H9 (cell line): ENCODE measurements at regions not wholly inside any gene's neighbourhood (a gene's known extent, or its start where the extent isn't known, plus 50 kb on each side); places are given as distances from the start of the nearest gene placed in this dataset.

Experiments used
- DNase-seq: peaks from one replicate; pipeline ENCODE4 v3.0.0-alpha.2; 2017
- H2AFZ ChIP-seq: one replicate; pipeline ENCODE4 v1.6.1; 2013; ENCODE audit warnings: mild to moderate bottlenecking, low read length, control low read depth, moderate library complexity
- H2AK5ac ChIP-seq: 2 replicates; pipeline ENCODE4 v1.6.1; 2013; ENCODE audit warnings: low read length, control low read depth, mixed read lengths; ENCODE audit not compliant: insufficient read length
- H2BK120ac ChIP-seq: one replicate; pipeline ENCODE4 v1.6.1; 2013; ENCODE audit warnings: low read depth, mild to moderate bottlenecking, low read length, control low read depth, inconsistent platforms; ENCODE audit not compliant: poor library complexity, severe bottlenecking
- H2BK12ac ChIP-seq: 2 replicates; pipeline ENCODE4 v1.6.1; 2013; ENCODE audit warnings: low read length, control low read depth, mixed read lengths, low read depth; ENCODE audit not compliant: insufficient read length
- H2BK15ac ChIP-seq: 2 replicates; pipeline ENCODE4 v1.6.1; 2013; ENCODE audit warnings: low read depth, low read length, control low read depth
- H2BK20ac ChIP-seq: one replicate; pipeline ENCODE4 v1.6.1; 2013; ENCODE audit warnings: low read depth, mild to moderate bottlenecking, low read length, control low read depth, inconsistent platforms; ENCODE audit not compliant: poor library complexity, severe bottlenecking
- H2BK5ac ChIP-seq: 2 replicates; pipeline ENCODE4 v1.6.1; 2013; ENCODE audit warnings: low read length, control low read depth, mixed read lengths; ENCODE audit not compliant: insufficient read length
- H3K14ac ChIP-seq: 2 replicates; pipeline ENCODE4 v1.6.1; 2013; ENCODE audit warnings: low read length, control low read depth; ENCODE audit not compliant: insufficient read depth
- H3K18ac ChIP-seq: 2 replicates; pipeline ENCODE4 v1.6.1; 2013; ENCODE audit warnings: low read depth, mild to moderate bottlenecking, mixed read lengths, low read length, control low read depth; ENCODE audit not compliant: insufficient read length
- H3K23ac ChIP-seq: 2 replicates; pipeline ENCODE4 v1.6.1; 2013; ENCODE audit warnings: low read length, control low read depth, mixed read lengths, low read depth; ENCODE audit not compliant: insufficient read length
- H3K23me2 ChIP-seq: 2 replicates; pipeline ENCODE4 v1.6.1; 2013; ENCODE audit warnings: low read depth, mild to moderate bottlenecking, mixed read lengths, low read length, control low read depth; ENCODE audit not compliant: insufficient read length, poor library complexity, severe bottlenecking
- H3K27ac ChIP-seq: 2 replicates; pipeline ENCODE4 v1.5.1; 2013; ENCODE audit warnings: low read length, control low read depth, mixed read lengths, low read depth; ENCODE audit not compliant: insufficient read length
- H3K27me3 ChIP-seq: 2 replicates; pipeline ENCODE4 v1.6.1; 2013; ENCODE audit warnings: low read length, control low read depth, inconsistent platforms; ENCODE audit not compliant: insufficient read depth
- H3K4ac ChIP-seq: 2 replicates; pipeline ENCODE4 v1.6.1; 2013; ENCODE audit warnings: low read depth, mild to moderate bottlenecking, control low read depth, inconsistent platforms, low read length, moderate library complexity
- H3K4me1 ChIP-seq: 2 replicates; pipeline ENCODE4 v1.6.1; 2013; ENCODE audit warnings: low read length, control low read depth, inconsistent platforms; ENCODE audit not compliant: insufficient read depth
- H3K4me2 ChIP-seq: 2 replicates; pipeline ENCODE4 v1.6.1; 2013; ENCODE audit warnings: low read length, control low read depth, mixed read lengths; ENCODE audit not compliant: insufficient read length, insufficient read depth
- H3K56ac ChIP-seq: 2 replicates; pipeline ENCODE4 v1.6.1; 2013; ENCODE audit warnings: low read depth, mild to moderate bottlenecking, mixed read lengths, low read length, control low read depth; ENCODE audit not compliant: insufficient read length
- H3K79me1 ChIP-seq: 2 replicates; pipeline ENCODE4 v1.6.1; 2013; ENCODE audit warnings: low read depth, mild to moderate bottlenecking, moderate library complexity, low read length, control low read depth, inconsistent platforms; ENCODE audit not compliant: insufficient read depth, poor library complexity, severe bottlenecking
- H3K79me2 ChIP-seq: 2 replicates; pipeline ENCODE4 v1.6.1; 2013; ENCODE audit warnings: low read length, control low read depth, inconsistent platforms; ENCODE audit not compliant: insufficient read depth
- H3K9ac ChIP-seq: 2 replicates; pipeline ENCODE4 v1.6.1; 2013; ENCODE audit warnings: low read length, control low read depth, mixed read lengths; ENCODE audit not compliant: insufficient read length; ENCODE audit errors: extremely low read depth
- H3K9me3 ChIP-seq: one replicate; pipeline ENCODE4 v1.6.1; 2013; ENCODE audit warnings: low read depth, low read length, inconsistent platforms; ENCODE audit not compliant: control insufficient read depth
- H3T11ph ChIP-seq: one replicate; pipeline ENCODE4 v1.6.1; 2013; ENCODE audit warnings: mild to moderate bottlenecking, low read length, control low read depth, inconsistent platforms
- H4K20me1 ChIP-seq: one replicate; pipeline ENCODE4 v1.6.1; 2013; ENCODE audit not compliant: control insufficient read depth, insufficient read length, insufficient read depth
- H4K5ac ChIP-seq: 2 replicates; pipeline ENCODE4 v1.6.1; 2013; ENCODE audit warnings: low read depth, mild to moderate bottlenecking, mixed read lengths, low read length, control low read depth; ENCODE audit not compliant: insufficient read length
- H4K8ac ChIP-seq: replicated peaks from 2 replicates; pipeline ENCODE4 v1.6.1; 2013; ENCODE audit warnings: low read length, control low read depth, mixed read lengths, low read depth; ENCODE audit not compliant: insufficient read length
- H4K91ac ChIP-seq: 2 replicates; pipeline ENCODE4 v1.6.1; 2013; ENCODE audit warnings: low read depth, mild to moderate bottlenecking, moderate library complexity, mixed read lengths, low read length, control low read depth; ENCODE audit not compliant: insufficient read length
- H3K27ac Mint-ChIP-seq, 3 experiments: 2 replicates in 2 of 3; 3 replicates in 1 of 3; pipeline ENCODE4 v1.8.0; 2020 to 2021; ENCODE audit warnings: mixed read lengths in 3 of 3, mild to moderate bottlenecking in 1 of 3, moderate library complexity in 1 of 3
- H3K27me3 Mint-ChIP-seq: 2 replicates; pipeline ENCODE4 v1.8.0; 2021; ENCODE audit warnings: low read depth, mild to moderate bottlenecking, moderate library complexity, mixed read lengths
- H3K36me3 Mint-ChIP-seq, 3 experiments: 2 replicates in 2 of 3; 3 replicates in 1 of 3; pipeline ENCODE4 v1.8.0; 2020 to 2021; ENCODE audit warnings: low read depth in 3 of 3, mixed read lengths in 3 of 3; ENCODE audit not compliant: insufficient read depth in 1 of 3
- H3K4me1 Mint-ChIP-seq, 2 experiments: 2 replicates each; pipeline ENCODE4 v1.8.0; 2020; ENCODE audit warnings: mixed read lengths in 2 of 2
- H3K4me3 Mint-ChIP-seq, 2 experiments: 2 replicates in 1 of 2; 3 replicates in 1 of 2; pipeline ENCODE4 v1.8.0; 2020 to 2021; ENCODE audit warnings: mild to moderate bottlenecking in 2 of 2, mixed read lengths in 2 of 2, moderate library complexity in 1 of 2
- H3K9me3 Mint-ChIP-seq, 2 experiments: 2 replicates in 1 of 2; 3 replicates in 1 of 2; pipeline ENCODE4 v1.8.0; 2020; ENCODE audit warnings: mild to moderate bottlenecking in 2 of 2, mixed read lengths in 2 of 2, moderate library complexity in 1 of 2
- WGBS: extraction: QIAGEN DNeasy Blood & Tissue Kit; methylation state at CpG from one replicate; pipeline ENCODE4 v1.1.7; 2013; ENCODE audit warnings: missing lambda C conversion rate, low lambda C conversion rate, mixed read lengths; ENCODE audit not compliant: insufficient read length; ENCODE audit errors: extremely low coverage; 5-methylcytosine and 5-hydroxymethylcytosine counted together
- TF ChIP-seq, protein P1 (sequence below): fragments of 200-600 bp; sonication (generic); conservative IDR thresholded peaks from 3 replicates; pipeline ENCODE4 v1.8.0; 2021; ENCODE audit warnings: antibody characterized with exemption, mild to moderate bottlenecking

GRCh38 chr6:142612956-142613355 is 311.1 kb downstream of the ADGRG6 start:
- Histone ChIP-seq H4K8ac (no peak overlapping the region), H2AK5ac (no peak overlapping the region), H3K4ac (no peak overlapping the region), H2BK12ac (no peak overlapping the region), H2AFZ (no peak overlapping the region), H4K5ac (no peak overlapping the region), H3K23ac (no peak overlapping the region), H2BK15ac (no peak overlapping the region), H4K20me1 (no peaks in the 10 kb centered on the region), H3T11ph (no peak overlapping the region), H3K27ac (no peak overlapping the region), H2BK5ac (no peak overlapping the region), H3K9ac (no peak overlapping the region), H3K23me2 (no peaks in the 10 kb centered on the region), H3K56ac (no peak overlapping the region), H3K27me3 (no peaks in the 10 kb centered on the region), H3K4me2 (no peak overlapping the region), H3K14ac (no peak overlapping the region), H3K4me1 (no peaks in the 10 kb centered on the region), H3K18ac (no peak overlapping the region), H3K79me2 (no peaks in the 10 kb centered on the region), H3K9me3 (no peaks in the 10 kb centered on the region), H3K79me1 (no peaks in the 10 kb centered on the region), H2BK20ac (no peak overlapping the region), H4K91ac (no peak overlapping the region), H2BK120ac (no peak overlapping the region)
- peaks cover 0 to 4% (median 0%) of the 10 kb centered on the region in 3 experiments; a peak in 1 of 7 replicates for H3K36me3 Mint-ChIP-seq
- DNase-seq = no peak
- H3K4me3 Mint-ChIP-seq = no peak overlapping the region
- peaks cover 5% of the 10 kb centered on the region in 2 experiments; a peak in 2 of 5 replicates for H3K9me3 Mint-ChIP-seq
- H3K27ac Mint-ChIP-seq = no peak overlapping the region
- no peaks in the 10 kb centered on the region for H3K27me3 Mint-ChIP-seq
- no CpG with 5 or more reads among the region's 3 CpGs for WGBS
- H3K4me1 Mint-ChIP-seq = no peaks in the 10 kb centered on the region
- TF ChIP-seq, protein P1, sequence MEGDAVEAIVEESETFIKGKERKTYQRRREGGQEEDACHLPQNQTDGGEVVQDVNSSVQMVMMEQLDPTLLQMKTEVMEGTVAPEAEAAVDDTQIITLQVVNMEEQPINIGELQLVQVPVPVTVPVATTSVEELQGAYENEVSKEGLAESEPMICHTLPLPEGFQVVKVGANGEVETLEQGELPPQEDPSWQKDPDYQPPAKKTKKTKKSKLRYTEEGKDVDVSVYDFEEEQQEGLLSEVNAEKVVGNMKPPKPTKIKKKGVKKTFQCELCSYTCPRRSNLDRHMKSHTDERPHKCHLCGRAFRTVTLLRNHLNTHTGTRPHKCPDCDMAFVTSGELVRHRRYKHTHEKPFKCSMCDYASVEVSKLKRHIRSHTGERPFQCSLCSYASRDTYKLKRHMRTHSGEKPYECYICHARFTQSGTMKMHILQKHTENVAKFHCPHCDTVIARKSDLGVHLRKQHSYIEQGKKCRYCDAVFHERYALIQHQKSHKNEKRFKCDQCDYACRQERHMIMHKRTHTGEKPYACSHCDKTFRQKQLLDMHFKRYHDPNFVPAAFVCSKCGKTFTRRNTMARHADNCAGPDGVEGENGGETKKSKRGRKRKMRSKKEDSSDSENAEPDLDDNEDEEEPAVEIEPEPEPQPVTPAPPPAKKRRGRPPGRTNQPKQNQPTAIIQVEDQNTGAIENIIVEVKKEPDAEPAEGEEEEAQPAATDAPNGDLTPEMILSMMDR = no peak
